Upper lobe of left lung (tissue), 4 donors: ENCODE measurements at regions not wholly inside any gene's neighbourhood (a gene's known extent, or its start where the extent isn't known, plus 50 kb on each side); places are given as distances from the start of the nearest gene placed in this dataset.

Source experiments
- CTCF ChIP-seq, 6 experiments: fragments of 450-650 bp in 4 of 6; fragments of 200-600 bp in 2 of 6; sonication (generic) in 2 of 6; IDR thresholded peaks; one replicate each; pipeline ENCODE4 v1.5.1; 2016 to 2019; ENCODE audit warnings: antibody characterized with exemption in 6 of 6
- EP300 ChIP-seq, 4 donors: sonication (generic); formaldehyde crosslinking; IDR thresholded peaks; one replicate each; pipeline ENCODE4 v1.5.1; 2017; ENCODE audit warnings: antibody characterized with exemption in 4 of 4, control low read depth in 2 of 4
- POLR2A ChIP-seq, 4 donors: fragments of 450-650 bp; IDR thresholded peaks; one replicate each; pipeline ENCODE4 v1.5.1; 2016 to 2017; ENCODE audit warnings: antibody characterized with exemption in 4 of 4, mild to moderate bottlenecking in 2 of 4
- POLR2AphosphoS5 ChIP-seq, 2 donors: sonication (generic); formaldehyde crosslinking; IDR thresholded peaks; one replicate each; pipeline ENCODE4 v1.5.1; 2017; ENCODE audit warnings: antibody characterized with exemption in 2 of 2

- no peak for TF ChIP-seq CTCF (IDR thresholded peaks at IDR 0.05)
- no peak for TF ChIP-seq EP300 (IDR thresholded peaks at IDR 0.05)
- TF ChIP-seq POLR2AphosphoS5 (IDR thresholded peaks at IDR 0.05), result no peak
- TF ChIP-seq POLR2A (IDR thresholded peaks at IDR 0.05), result no peak
Measured at GRCh38 chr20:52289956-52290565, 98.5 kb upstream of the ZFP64 start.
